Neuronal stem cell (in vitro differentiated cells): ENCODE measurements at regions not wholly inside any gene's neighbourhood (a gene's known extent, or its start where the extent isn't known, plus 50 kb on each side); places are given as distances from the start of the nearest gene placed in this dataset.

Experiments used
- DNase-seq: peaks from one replicate; pipeline ENCODE4 v3.0.0-alpha.2; 2013; ENCODE audit warnings: low spot score
- H2AFZ ChIP-seq: one replicate; pipeline ENCODE4 v1.6.1; 2013; ENCODE audit warnings: mild to moderate bottlenecking, low read length, inconsistent platforms
- H2AK5ac ChIP-seq: 2 replicates; pipeline ENCODE4 v1.6.1; 2013; ENCODE audit warnings: low read depth, mild to moderate bottlenecking, inconsistent platforms, low read length, moderate library complexity, mixed read lengths
- H2BK120ac ChIP-seq: 2 replicates; pipeline ENCODE4 v1.6.1; 2013; ENCODE audit warnings: low read depth, mild to moderate bottlenecking, inconsistent platforms, low read length, moderate library complexity, mixed read lengths
- H2BK12ac ChIP-seq: one replicate; pipeline ENCODE4 v1.6.1; 2013; ENCODE audit warnings: low read length, inconsistent platforms
- H2BK15ac ChIP-seq: 2 replicates; pipeline ENCODE4 v1.6.1; 2013; ENCODE audit warnings: mild to moderate bottlenecking, low read length, inconsistent platforms, mixed read lengths
- H2BK5ac ChIP-seq: one replicate; pipeline ENCODE4 v1.6.1; 2013; ENCODE audit warnings: inconsistent platforms, mild to moderate bottlenecking, low read length, moderate library complexity
- H3K14ac ChIP-seq: one replicate; pipeline ENCODE4 v1.6.1; 2013; ENCODE audit warnings: low read length, inconsistent platforms
- H3K18ac ChIP-seq: 2 replicates; pipeline ENCODE4 v1.6.1; 2013; ENCODE audit warnings: low read length, inconsistent platforms
- H3K23ac ChIP-seq: 2 replicates; pipeline ENCODE4 v1.6.1; 2013; ENCODE audit warnings: low read depth, mild to moderate bottlenecking, mixed read lengths, low read length, inconsistent platforms; ENCODE audit not compliant: poor library complexity
- H3K27ac ChIP-seq: replicated peaks from 3 replicates; pipeline ENCODE4 v1.5.1; 2013; ENCODE audit warnings: low read length, inconsistent platforms
- H3K27me3 ChIP-seq, 3 experiments: 2 replicates each; pipeline ENCODE4 v1.6.1; 2013; ENCODE audit warnings: low read length in 3 of 3, mild to moderate bottlenecking in 2 of 3, inconsistent platforms in 1 of 3, low read depth in 1 of 3, mixed read lengths in 1 of 3, moderate library complexity in 1 of 3; ENCODE audit not compliant: control insufficient read depth in 3 of 3, insufficient read depth in 3 of 3
- H3K36me3 ChIP-seq, 2 donors: replicated peaks in 1 of 2; 2 replicates each; pipeline ENCODE4 v1.6.1; 2013; ENCODE audit warnings: low read length in 2 of 2; ENCODE audit not compliant: control insufficient read depth in 2 of 2, insufficient read depth in 2 of 2
- H3K4ac ChIP-seq: 2 replicates; pipeline ENCODE4 v1.6.1; 2013; ENCODE audit warnings: inconsistent platforms, mild to moderate bottlenecking, low read length, moderate library complexity
- H3K4me1 ChIP-seq, 2 donors: 1 replicate in 1 of 2; 2 replicates in 1 of 2; pipeline ENCODE4 v1.6.1; 2013; ENCODE audit warnings: low read length in 2 of 2, low read depth in 1 of 2; ENCODE audit not compliant: control insufficient read depth in 2 of 2, insufficient read depth in 1 of 2
- H3K4me2 ChIP-seq: one replicate; pipeline ENCODE4 v1.6.1; 2013; ENCODE audit warnings: mild to moderate bottlenecking, low read length, inconsistent platforms; ENCODE audit not compliant: insufficient read depth, poor library complexity, severe bottlenecking
- H3K4me3 ChIP-seq, 2 donors: 2 replicates each; pipeline ENCODE4 v1.5.1; 2013; ENCODE audit warnings: low read length in 2 of 2, mild to moderate bottlenecking in 2 of 2, inconsistent platforms in 1 of 2, moderate library complexity in 1 of 2
- H3K79me1 ChIP-seq: one replicate; pipeline ENCODE4 v1.6.1; 2013; ENCODE audit warnings: low read depth, mild to moderate bottlenecking, inconsistent platforms, low read length, moderate library complexity
- H3K9ac ChIP-seq: one replicate; pipeline ENCODE4 v1.6.1; 2013; ENCODE audit warnings: mild to moderate bottlenecking, low read depth, low read length, inconsistent platforms; ENCODE audit not compliant: poor library complexity
- H3K9me3 ChIP-seq, 2 donors: replicated peaks in 1 of 2; 2 replicates each; pipeline versions ENCODE3 to v1.6.1; 2013; ENCODE audit warnings: low read length in 2 of 2, mild to moderate bottlenecking in 2 of 2, inconsistent platforms in 1 of 2, low read depth in 1 of 2, mixed read lengths in 1 of 2, moderate library complexity in 1 of 2; ENCODE audit not compliant: control insufficient read depth in 2 of 2, insufficient read depth in 1 of 2
- H4K8ac ChIP-seq: one replicate; pipeline ENCODE4 v1.6.1; 2013; ENCODE audit warnings: low read depth, mild to moderate bottlenecking, inconsistent platforms, low read length, moderate library complexity
- H4K91ac ChIP-seq: one replicate; pipeline ENCODE4 v1.6.1; 2013; ENCODE audit warnings: low read length, low read depth, mild to moderate bottlenecking, inconsistent platforms; ENCODE audit not compliant: poor library complexity
- WGBS, 2 donors: extraction: QIAGEN DNeasy Blood & Tissue Kit; methylation state at CpG; one replicate each; pipeline ENCODE4 v1.1.7; 2013; ENCODE audit warnings: missing lambda C conversion rate in 2 of 2, mixed read lengths in 1 of 2; ENCODE audit not compliant: insufficient read length in 2 of 2, insufficient replicate concordance in 1 of 2; ENCODE audit errors: extremely low coverage in 2 of 2; 5-methylcytosine and 5-hydroxymethylcytosine counted together

DNA sequence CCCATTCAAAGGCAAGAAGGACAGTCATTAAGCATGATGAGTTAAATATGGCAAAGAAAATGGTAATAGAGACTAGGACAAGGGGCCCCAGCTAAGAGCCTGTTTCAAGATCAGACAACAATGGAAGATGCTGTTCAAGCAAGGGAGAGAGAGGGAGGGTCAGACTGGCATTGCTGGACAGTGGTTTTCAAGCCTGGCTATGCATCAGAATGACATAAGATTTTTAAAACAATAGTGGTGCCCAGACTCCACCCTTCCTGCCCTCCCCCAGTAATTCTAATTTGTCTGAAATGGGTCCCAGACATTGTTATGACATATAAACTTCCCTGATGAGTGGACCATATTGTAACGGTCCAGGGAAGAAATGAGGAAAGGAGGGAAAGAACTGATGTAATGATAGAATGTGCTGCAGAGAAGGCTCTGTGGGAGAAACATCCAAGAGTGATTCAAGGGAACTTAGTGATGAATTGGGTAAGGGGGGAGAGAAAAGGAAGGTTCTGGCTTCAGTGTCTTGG is 112.9 kb upstream of the TRIB2 start:
- Histone ChIP-seq H3K14ac (no peak overlapping the region), H2BK12ac (no peak overlapping the region), H3K18ac (no peak overlapping the region), H2AK5ac (no peak overlapping the region), H3K4me3 (no peak overlapping the region), H3K9ac (no peak overlapping the region), H3K4me2 (no peak overlapping the region), H3K27ac (no peak overlapping the region), H2BK15ac (no peak overlapping the region), H3K36me3 (no peaks in the 10 kb centered on the region), H2BK120ac (no peak overlapping the region), H3K4me1 (peaks cover 7 to 14% of the 10 kb centered on the region in 2 donors), H3K27me3 (no peaks in the 10 kb centered on the region), H4K8ac (no peak overlapping the region), H3K79me1 (no peaks in the 10 kb centered on the region), H3K9me3 (no peaks in the 10 kb centered on the region), H4K91ac (no peak overlapping the region), H3K23ac (no peak overlapping the region), H2AFZ (no peak overlapping the region), H3K4ac (no peak overlapping the region), H2BK5ac (no peak overlapping the region)
- WGBS, 2 donors: no CpG with 5 or more reads among the region's 1 CpG
- no peak for DNase-seq

DNA sequence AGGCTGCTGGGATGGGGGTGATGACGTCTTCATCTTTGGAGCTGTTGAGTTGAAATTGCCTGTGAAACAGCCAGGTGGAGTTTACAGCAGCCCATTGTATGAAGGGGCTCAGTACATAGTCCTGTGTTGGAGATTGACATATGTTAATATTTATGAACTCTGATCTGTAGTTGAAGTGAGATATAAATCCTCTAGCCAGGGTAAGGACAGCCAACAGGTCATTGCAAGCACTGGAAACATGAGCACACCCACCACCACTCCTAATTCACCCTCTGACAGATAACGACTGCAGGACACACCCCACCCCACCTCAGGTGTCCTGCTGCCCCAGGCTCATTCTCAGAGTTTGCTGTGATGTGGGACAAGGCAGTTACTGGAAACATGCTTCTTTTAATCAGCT is 112.4 kb upstream of the TRIB2 start:
- H2BK12ac ChIP-seq: no peak overlapping the region
- no peak overlapping the region for H2BK15ac ChIP-seq
- no CpG with 5 or more reads among the region's 2 CpGs for WGBS, 2 donors
- no peak for DNase-seq
- H2BK120ac ChIP-seq: no peak overlapping the region
- no peak overlapping the region for H3K4ac ChIP-seq
- no peaks in the 10 kb centered on the region for H3K79me1 ChIP-seq
- no peak overlapping the region for H3K4me3 ChIP-seq
- H3K23ac ChIP-seq: no peak overlapping the region
- H2AFZ ChIP-seq: no peak overlapping the region
- no peak overlapping the region for H2BK5ac ChIP-seq
- H3K4me1 ChIP-seq: peaks cover 7 to 14% of the 10 kb centered on the region in 2 donors
- no peak overlapping the region for H3K9ac ChIP-seq
- H4K8ac ChIP-seq: no peak overlapping the region
- H3K9me3 ChIP-seq: no peaks in the 10 kb centered on the region
- no peak overlapping the region for H3K27ac ChIP-seq
- H3K18ac ChIP-seq: no peak overlapping the region
- H3K4me2 ChIP-seq: no peak overlapping the region
- no peaks in the 10 kb centered on the region for H3K36me3 ChIP-seq
- H4K91ac ChIP-seq: no peak overlapping the region
- H3K14ac ChIP-seq: no peak overlapping the region
- H2AK5ac ChIP-seq: no peak overlapping the region
- H3K27me3 ChIP-seq: no peaks in the 10 kb centered on the region

DNA sequence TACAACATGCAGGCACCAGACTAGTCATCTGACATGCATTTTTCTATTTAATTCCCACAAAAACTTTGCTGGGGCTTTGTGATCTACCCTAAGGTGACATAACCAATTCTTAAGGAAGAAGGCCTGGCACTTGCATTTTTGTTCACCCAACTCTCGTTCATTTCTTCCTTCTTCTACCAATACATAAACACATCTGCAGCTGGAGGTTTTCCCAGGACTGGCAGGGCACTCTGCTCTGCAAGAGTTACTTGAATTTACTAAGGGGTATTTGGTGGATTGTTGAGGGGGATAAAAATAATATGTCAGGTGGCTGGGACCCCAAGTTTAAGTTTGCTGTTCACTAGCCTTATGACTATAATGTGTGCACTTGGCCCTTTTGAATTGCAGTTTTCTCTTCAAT is 111.4 kb upstream of the TRIB2 start:
- WGBS, 2 donors: no CpG with 5 or more reads among the region's 1 CpG
- Histone ChIP-seq H3K27me3 (no peaks in the 10 kb centered on the region), H3K4me3 (no peak overlapping the region), H2AK5ac (no peak overlapping the region), H4K91ac (no peak overlapping the region), H2AFZ (no peak overlapping the region), H3K4ac (no peak overlapping the region), H3K9ac (no peak overlapping the region), H3K4me1 (peaks cover 7 to 14% of the 10 kb centered on the region in 2 donors), H4K8ac (no peak overlapping the region), H3K9me3 (no peaks in the 10 kb centered on the region), H2BK12ac (no peak overlapping the region), H2BK5ac (no peak overlapping the region), H2BK120ac (no peak overlapping the region), H3K23ac (no peak overlapping the region), H2BK15ac (no peak overlapping the region), H3K18ac (no peak overlapping the region), H3K4me2 (no peak overlapping the region), H3K79me1 (no peaks in the 10 kb centered on the region), H3K27ac (no peak overlapping the region), H3K36me3 (no peaks in the 10 kb centered on the region), H3K14ac (no peak overlapping the region)
- no peak for DNase-seq

DNA sequence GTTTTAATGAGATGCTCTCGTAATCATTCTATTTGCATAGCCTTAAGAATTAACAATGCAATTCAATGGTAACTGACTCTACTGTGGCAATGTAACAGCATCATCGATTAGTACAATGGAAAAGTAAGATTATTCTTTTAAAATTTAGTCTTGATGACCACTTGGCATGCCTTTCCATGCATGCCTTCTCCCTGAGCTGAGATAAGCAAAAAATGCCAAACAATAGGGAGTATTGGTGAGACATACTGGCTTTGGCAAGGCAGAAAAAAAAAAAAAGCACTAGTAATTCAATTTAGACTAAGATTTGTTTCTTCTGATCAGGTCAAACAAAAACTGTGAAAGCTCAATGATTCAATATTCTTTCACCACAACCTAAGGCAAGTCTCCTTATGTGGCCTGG is 110.8 kb upstream of the TRIB2 start:
- H2BK5ac ChIP-seq: no peak overlapping the region
- no peak overlapping the region for H2BK12ac ChIP-seq
- H2AK5ac ChIP-seq: no peak overlapping the region
- H2BK15ac ChIP-seq: no peak overlapping the region
- H4K91ac ChIP-seq: no peak overlapping the region
- H2AFZ ChIP-seq: peak overlapping the region; percentile 80
- no peak for DNase-seq
- no peak overlapping the region for H3K18ac ChIP-seq
- no peak overlapping the region for H3K14ac ChIP-seq
- no peak overlapping the region for H3K4me3 ChIP-seq
- H3K9me3 ChIP-seq: no peaks in the 10 kb centered on the region
- no peaks in the 10 kb centered on the region for H3K27me3 ChIP-seq
- no peaks in the 10 kb centered on the region for H3K79me1 ChIP-seq
- H3K27ac ChIP-seq: no peak overlapping the region
- no peak overlapping the region for H3K23ac ChIP-seq
- no peak overlapping the region for H2BK120ac ChIP-seq
- H3K4ac ChIP-seq: no peak overlapping the region
- H3K36me3 ChIP-seq: no peaks in the 10 kb centered on the region
- no peak overlapping the region for H3K4me2 ChIP-seq
- H3K9ac ChIP-seq: no peak overlapping the region
- no CpG with 5 or more reads among the region's 2 CpGs for WGBS, 2 donors
- no peak overlapping the region for H4K8ac ChIP-seq
- peaks cover 7 to 14% of the 10 kb centered on the region in 2 donors for H3K4me1 ChIP-seq
